RPMI7951 (cell line): ENCODE measurements at regions not wholly inside any gene's neighbourhood (a gene's known extent, or its start where the extent isn't known, plus 50 kb on each side); places are given as distances from the start of the nearest gene placed in this dataset.

ENCODE experiments used
- DNase-seq: peaks from one replicate; pipeline ENCODE4 v3.0.0-alpha.2; 2012; ENCODE audit warnings: low read depth

DNA sequence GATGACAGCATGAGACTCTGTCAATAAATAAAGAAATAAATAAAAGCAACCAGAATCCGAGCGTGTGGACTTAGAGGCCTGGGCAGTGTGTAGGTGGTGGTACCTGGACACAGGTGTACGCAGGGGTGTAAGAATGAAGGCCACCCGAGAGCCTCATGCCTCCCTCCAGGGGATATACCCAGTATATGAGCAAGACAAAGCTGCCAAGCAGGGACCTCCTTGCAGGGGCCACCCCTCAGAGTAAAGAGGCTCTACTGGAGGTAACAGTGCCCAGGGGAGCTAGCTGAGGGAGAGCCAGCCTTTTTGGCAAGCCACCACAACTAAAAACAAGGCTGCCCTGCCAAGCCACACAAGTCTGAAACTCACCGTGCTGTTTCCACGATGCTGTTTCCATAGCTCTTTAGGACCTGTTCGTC, 179.2 kb upstream of the RAB4A start:
- no peak for DNase-seq

DNA sequence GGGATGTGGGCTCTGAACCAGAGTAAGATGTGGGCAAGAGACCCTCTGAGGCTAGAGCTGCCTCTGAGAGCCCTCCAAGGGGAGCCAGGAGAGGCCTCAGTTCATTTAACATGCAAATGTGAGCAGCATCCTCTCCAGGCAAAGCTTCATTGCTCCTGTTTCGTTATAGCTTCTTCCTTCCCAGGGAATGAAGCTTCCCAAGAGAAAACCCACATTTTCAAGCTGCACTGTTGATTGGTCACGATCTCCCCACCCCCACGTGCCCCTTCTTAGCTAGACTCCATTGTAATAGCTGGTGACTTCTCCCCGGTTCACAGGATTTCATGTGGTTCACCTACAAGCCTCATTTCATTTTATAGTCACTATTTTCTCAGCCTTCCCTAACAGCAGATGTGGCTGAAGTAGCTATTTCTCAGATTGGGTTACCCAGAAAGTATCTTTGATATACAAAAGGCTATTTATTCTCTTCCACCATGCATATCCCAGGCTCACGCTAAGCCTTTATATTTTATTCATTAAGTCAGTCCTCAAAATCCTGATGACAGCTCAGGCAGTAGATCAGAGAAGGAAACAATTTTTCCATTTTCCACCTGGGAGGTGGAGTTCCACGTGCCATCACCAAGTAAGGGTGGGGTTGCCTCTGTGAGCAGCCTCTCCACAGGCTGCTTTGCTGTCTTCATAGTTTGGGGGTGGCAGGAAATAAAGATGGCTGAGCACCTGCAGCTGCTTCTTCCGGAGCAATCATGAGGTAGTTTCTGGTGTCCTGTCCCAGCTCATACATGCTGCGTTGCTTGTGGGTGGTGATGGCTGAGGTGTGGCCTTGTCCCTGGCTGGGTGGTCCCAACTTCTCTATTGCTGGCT, 178.3 kb upstream of the RAB4A start:
- no peak for DNase-seq

DNA sequence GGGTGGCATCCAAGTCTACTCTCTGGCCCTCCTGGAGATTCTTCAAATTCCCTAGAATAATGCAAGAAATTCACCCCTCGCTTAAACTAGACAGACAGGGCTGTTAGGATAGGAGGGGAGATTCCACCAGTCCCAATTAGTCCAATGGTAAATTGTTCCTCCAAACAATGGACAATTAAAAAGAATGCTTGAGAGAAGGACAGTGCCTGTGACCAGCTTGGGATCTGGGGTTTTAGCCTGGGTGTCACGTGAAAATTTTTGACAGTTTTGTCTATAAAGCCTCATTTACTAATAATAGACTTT, 177.7 kb upstream of the RAB4A start:
- DNase-seq = no peak

DNA sequence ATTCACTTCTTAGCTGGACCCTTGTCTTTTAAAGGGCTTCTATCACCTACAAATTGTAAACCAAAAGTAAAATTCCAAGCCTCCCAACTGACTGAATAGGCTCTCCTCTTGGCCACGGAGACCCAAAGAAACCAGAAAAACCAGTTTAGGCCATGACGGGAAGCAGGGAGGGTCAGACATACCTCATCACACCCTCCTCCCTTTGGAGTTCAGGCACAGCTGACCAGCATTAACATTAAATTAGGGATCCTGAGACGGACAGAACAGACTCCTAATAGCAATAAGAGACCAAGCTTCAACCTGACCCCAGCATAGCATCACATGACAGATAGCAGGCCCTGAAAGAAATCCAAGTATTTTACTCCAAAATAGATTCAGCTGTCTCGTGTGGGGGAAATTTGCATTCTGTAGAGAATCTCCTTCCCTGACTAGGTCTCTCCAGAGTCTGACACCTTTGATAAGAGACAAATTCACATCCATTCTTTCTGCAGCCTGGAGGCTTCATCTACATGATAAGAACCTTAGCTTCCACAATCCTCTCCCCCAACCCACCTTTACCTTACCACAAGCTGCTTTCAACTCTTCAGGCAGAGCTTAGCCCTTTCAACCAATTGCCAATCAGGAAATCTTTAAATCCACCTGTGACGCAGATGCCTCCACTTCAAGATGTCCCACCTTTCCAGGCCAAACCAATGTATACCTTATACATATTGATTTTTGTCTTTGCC, 177.1 kb upstream of the RAB4A start:
- no peak for DNase-seq

DNA sequence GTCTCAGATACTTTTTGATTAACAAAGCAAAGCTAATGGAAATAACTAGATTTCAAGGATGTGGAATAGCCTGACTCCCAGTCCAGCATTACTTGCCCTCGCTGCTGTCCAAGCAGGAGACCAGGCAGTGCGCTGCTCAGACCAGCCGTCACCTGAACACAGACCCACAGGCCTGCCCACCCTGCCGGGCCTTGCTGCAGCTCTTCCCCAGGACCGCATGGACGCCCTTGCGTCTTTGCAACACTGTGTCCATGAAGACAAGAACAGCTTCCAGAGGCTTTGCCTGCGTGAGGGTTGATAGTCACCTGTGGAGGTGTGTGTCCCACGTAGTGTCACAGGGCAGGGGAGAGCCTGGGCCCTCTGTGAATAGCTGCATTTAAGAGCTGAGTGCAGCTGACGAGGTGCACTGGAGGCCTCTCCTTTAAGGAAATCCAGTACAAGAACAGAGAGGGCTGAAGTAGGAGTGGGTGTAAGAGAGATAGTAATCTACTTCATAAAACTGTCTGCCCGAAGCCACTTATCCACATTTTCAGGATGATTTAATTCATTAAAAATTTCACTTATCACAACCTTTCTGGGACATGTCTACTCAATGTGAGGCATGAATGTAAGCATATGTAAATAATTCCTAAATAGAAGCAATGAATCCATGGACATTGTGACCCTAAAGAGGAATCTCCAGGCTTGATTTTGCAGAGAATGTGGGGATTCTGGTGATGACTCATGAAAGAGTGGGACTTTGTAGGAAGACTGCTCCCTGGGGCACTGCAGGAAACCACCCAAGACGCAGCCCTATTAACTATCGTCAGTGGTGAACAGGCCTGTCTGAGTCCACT, 176.2 kb upstream of the RAB4A start:
- peak; percentile 50 for DNase-seq

DNA sequence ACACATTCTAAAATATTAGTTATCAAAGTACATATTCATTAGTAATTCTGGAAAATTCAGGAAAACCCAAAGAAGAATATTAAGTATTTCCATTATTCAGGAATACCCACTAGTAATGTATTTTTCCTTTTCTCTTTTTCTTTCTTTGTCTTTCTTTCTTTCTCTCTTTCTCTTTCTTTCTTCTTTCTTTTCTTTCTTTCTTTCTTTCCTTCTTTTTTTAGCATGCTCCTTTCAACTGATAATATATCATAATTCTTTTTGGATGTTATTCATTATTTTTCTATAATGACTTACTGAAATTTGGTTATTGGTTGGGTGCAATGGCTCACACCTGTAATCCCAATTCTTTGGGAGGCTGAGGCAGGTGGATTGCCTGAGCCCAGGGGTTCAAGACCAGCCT, 175.6 kb upstream of the RAB4A start:
- DNase-seq = no peak

DNA sequence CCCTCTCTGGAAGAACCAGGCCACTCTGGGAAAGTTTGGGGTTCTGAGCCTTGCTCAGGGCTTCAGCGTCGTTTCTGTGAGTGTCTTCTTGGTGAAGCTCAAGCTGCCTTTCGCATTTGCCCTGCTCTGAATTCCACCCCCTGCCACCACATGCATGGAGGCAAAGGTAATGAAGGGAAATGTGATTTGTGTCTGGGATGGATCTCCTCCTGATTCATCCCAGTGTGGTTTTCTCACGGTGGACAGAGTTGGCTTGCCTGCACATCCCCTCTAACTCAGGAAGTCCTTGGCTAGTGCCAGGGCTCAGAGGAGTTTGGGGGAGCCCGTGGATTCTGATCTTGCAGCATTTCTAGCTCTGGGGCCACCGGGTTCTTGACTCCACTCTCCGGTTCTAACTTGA, 173.6 kb upstream of the RAB4A start:
- no peak for DNase-seq

DNA sequence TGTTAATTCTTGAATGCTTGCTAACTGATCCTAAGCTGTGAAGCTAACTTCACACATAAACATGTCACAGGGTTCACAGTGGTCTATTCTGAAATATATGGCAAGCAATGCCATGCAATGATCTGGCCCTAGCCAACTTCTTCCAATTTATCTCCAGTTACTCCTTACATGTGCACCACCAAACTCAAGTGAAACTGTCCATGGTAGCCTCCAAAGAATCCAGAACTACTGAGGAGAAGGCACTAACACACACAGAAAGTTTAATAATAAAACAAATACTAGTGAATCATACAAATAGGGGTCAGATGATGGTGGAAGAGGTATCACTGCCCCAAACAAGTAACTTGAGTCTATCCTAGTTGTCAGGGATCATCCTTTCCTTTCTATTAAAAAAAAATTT, 172.6 kb upstream of the RAB4A start:
- DNase-seq = no peak

DNA sequence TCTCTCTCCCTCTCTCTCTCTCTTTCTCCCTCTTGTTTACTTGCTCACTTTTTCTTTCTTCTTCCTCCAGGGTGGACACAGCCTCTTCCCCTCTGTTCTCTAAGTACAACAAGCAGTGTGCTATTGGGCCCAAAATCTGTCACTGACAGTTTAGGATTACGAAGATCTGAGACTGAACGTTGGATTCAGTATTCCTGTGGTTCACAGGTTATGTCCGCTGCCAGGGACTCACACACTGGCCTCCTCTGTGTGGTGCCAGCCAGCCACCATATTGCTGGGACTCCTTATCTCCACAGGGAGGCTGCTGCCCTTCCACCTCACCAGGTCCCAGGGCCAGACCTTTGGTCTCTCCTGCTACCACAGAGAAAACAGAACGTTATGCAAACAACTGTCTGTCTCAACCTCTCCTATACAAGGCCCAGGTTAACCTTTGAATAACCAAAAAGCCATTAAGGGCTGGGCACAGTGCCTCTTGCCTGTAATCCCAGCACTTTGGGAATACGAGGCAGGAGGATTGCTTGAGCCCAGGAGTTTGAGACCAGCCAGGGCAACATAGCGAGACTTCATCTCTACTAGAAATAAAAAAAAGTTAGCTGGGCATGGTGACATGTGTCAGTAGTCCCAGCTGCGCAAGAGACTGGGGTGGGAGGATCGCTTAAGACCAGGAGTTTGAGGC, 171.9 kb upstream of the RAB4A start:
- no peak for DNase-seq

DNA sequence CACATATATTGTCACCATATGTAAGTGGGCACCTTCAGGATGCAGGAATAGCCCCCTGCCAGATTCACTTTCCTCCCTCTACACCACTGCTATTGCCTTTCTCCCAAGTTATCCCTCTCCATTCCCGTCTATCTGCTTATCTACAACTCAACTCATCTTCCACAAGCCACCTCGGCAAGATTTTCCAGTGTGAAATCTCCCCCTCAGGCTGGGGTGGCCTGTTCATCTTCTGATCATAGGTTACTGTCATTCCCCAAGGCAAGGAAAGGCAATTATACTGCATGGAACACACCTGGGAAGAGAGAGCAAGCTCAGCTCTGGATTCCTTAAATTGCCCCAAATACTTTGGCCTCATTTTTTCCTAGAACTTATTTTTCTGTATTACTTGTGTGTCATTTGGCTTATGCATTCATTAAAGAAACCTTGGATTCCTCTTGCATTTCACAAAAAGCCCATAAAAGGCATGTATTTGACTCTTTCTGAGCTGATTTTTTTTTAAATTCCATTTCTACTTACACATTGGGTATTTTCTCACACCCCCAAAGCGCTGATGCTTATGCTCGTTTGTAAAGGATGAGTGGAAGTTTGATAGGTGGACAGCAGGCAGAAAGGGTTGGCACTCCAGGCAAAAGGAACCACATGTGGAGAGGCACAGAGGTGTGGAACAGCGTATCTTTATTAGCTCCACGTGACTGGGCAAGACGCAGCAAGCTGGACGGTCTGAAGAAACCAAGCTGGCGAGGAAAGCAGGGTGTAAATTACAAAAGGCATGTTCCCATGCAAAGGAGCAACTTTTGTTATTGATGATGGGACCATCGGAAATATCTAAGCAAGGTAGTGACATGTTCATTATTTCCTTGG, 169.7 kb upstream of the RAB4A start:
- DNase-seq = no peak

DNA sequence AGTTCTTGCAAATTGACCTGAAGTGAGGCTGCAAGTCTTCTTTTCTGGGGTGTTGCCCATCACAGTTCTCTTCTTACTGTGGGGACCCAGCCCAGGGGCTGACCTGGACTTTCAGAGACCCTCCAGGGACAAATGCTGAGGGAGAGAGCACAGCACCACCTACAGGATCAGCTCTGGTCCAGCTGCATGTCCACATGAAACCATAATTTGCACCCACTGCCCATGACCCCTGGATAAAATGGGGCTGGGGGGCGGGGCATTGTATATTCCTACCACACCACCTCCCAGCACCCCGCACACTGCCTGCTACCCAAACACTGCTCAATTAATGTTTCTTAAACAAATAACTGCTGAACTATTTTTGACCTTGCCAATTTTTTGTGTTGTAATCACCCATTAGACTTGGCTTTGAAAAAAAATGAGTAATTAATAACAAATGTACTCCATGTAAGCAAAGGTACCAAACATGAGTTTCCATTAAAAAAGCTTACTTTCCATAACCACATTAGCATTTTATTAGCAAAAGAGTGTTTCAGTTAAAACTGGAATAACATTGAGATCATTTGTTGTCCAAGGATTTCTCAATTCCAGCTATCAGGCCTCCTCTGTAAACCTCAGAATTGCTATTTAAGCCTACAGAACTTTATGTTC, 168.0 kb upstream of the RAB4A start:
- no peak for DNase-seq

DNA sequence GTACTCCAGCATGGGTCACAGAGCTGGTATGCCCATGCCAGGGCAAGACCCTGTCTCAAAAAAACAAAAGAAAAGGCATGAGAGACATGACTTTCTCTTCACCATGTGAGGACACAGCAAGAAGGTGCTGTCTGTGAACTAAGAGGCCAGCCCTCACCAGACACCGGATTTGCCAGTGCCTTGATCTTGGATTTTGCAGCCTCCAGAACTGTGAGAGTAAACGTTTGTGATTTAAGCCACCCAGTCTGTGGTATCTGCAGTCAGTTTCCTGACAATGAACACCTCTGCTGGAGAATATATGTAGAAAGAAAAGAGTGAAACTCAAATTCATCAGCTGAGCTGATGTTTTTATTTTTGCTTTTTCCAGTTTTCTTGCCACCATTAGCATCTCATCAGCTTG, 166.3 kb upstream of the RAB4A start:
- DNase-seq = no peak

DNA sequence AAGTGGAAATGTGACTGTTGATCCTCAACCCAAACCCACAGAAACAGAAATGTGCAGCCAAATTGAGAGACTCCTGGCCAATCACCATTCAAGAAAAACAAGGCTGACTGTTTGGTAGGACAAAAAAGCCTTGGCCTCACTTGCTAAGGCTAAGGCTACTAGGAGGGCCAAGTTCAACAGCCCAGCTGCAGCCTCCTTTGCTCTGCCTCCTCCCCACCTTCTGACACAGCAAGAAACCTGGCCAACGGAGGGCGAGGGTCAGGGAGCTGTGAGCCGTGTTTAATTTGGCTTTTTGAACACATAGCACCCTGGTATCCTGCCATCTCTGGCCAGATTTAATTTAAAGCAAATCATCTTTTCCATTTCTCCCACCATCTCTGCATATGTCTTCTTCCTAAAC, 165.8 kb upstream of the RAB4A start:
- DNase-seq = no peak

DNA sequence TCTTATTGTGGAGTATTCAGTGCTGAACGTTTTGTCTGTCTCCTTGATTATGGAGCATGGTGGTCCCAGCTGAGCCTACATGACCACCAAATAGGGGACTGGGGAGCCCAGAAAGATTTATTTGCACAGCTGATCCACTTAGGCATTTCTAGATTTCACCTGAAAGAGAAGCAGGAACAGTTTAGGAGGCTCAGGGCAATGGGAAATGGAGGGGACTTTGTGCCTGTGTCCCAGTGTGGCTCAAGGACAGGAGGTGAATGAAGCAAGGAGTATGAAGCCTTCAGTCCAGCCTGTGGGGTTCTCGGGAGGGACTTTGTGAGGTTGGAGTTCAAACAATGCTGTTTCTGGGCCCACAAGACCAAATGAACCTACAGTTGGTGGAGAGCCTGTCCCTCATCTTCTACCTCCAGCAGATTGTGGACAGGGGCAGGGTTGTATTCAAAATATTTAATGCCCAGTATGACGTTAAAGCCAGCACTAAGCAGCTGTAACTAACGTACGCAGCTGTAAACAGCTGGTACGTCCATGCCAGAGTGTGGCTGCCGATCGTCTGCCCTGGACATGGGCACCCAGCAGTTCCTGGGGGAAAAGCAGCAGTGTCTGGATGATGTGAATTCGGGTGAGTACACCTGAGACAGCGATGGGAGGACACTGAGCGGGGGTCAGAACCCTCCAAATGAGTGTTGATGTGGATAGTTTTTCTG, 164.9 kb upstream of the RAB4A start:
- DNase-seq = no peak

DNA sequence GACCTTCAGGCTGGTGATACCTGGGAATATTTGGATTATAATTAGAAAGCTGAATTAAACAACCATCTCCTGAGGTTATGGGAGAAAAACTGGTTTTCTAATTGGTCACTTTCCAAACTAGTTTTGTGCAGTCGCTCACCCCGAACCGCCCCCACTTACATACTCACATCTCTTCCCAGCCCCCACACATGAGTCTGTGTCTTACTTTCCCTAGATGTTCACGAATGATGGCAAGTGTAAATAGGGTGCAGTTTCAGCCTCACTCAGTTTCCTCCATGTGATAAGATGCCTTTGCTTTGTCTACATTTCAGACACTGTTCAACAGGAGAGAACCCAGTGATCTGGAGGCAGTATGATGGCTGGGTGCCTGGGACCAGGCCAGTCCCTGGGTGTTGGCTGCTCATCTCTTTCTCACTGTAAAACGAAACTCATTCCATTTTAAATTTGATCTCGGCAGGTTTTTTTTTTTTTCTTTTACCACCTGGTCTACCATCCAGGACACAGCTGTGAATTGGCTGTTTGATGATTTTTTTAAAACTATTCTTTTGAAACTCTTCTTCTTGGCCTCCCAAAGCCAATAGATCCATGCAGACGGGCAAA, 164.3 kb upstream of the RAB4A start:
- no peak for DNase-seq

DNA sequence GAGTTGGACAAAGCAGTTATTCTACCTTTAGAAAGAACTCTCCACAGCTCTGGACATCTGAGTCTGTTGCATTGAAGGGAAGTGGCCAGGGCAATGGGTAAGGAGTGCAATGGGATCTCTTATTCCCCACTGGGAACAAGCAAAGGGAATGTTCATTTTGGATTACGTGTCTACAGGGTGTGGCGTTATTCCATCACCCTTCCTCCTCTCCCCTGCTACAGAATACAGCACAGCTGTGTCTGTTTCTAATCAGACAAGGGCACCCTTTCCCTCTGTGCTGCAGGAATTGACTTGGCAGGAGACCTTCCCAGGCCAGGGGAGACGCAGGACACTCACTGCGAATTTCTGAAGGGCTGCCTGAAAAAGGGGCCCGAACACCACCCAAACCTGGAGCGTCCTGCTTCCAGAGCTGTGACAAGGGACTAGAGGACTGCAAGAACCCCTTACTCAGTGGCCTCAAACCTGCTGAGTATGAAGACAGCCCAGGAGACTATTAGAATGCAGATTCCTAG, 163.6 kb upstream of the RAB4A start:
- DNase-seq = no peak

DNA sequence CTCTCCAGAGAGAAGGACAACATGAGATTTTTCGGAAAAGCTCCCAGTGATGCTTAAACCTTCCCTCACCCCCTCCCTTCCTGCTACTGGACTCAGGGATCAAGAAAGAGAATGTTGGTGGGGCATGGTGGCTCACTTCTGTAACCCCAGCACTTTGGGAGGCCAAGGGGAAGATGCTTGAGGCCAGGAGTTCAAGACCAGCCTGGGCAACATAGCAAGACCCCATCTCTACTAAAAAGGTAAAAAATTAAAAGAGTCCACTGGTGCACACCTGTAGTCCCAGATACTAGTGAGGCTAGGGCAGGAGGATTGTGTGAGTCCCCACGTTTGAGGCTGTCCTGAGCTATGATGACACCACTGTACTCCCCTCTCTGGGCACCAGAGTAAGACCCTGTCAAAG, 162.9 kb upstream of the RAB4A start:
- DNase-seq = no peak

DNA sequence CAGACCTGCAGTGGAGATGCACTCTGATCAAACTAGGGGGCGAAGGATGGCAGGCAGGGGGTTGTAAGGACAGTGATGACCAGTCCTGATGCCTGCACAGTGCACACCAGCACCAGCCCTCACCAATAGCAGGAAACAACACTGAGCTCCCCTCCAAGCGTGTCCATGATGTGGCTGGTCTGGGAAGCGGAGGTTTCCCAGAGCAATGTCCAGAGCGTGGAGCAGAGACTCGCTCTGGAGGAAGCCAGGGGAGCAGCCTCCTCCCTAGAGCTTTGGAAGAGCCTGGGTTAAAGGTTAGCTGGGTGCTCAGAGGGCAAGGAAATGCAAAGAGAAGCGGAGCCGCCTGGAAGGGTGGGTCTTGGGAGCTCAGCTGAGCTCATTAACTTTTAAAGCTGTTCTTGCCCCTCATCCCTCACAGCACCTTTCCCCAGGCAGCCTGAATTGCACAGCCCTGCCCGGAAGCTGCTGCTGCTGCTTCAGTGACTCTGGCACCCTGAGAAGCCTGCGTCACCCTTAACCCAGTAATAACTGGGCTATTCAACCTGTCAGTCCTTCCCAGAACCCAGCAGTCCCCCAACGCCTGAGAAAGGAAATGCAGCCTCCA, 162.2 kb upstream of the RAB4A start:
- DNase-seq = no peak

DNA sequence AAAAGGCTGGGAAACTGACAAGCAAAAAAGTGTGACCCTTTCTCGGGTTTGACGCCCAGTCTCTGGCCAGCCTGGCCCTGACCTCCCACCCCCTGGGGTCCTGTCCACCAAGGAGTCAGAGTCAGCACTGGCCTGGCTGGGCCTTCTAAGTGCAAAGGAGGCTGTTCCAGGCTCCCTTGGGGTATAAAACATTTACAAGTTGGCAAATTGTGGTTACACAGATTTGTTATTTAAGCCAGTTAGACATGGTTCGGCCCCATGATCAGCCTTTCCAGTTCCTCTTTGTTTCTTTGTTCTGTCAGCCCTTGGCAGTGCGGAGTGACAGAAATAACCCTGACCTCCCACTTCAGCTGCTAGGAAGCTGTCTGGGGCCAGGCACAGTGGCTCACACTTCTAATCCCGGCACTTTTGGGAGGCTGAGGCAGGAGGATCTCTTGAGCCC, 161.6 kb upstream of the RAB4A start:
- DNase-seq = no peak
